GM08714 (cell line): ENCODE measurements at regions not wholly inside any gene's neighbourhood (a gene's known extent, or its start where the extent isn't known, plus 50 kb on each side); places are given as distances from the start of the nearest gene placed in this dataset.
"Not testable (repeated sequence)": the region's sequence is repeated elsewhere in the genome, so short reads cannot be mapped to it uniquely, and the experiment has no call there.

ENCODE experiments used
- H3K4me3 ChIP-seq: fragments of 200-500 bp; sonication (Bioruptor generic); 2 replicates; pipeline ENCODE4 v1.5.1; 2014; ENCODE audit warnings: mild to moderate bottlenecking, low read length, inconsistent platforms
- ZNF274 ChIP-seq: IDR thresholded peaks from 2 replicates; pipeline ENCODE4 v1.6.1; 2012; ENCODE audit warnings: mild to moderate bottlenecking, low read depth, low read length

- TF ChIP-seq ZNF274 = no peak
- no peak overlapping the region for H3K4me3 ChIP-seq
Measured at GRCh38 chr22:48071305-48071704, 1308.9 kb downstream of the TBC1D22A start.

- TF ChIP-seq ZNF274 = no peak
- no peak overlapping the region for H3K4me3 ChIP-seq
Measured at GRCh38 chr22:48070760-48071159, 1308.3 kb downstream of the TBC1D22A start.

- TF ChIP-seq ZNF274 = no peak
- H3K4me3 ChIP-seq = no peak overlapping the region
Measured at GRCh38 chr22:48070083-48070482, 1307.6 kb downstream of the TBC1D22A start.

GRCh38 chr22:48069256-48069655 is 1306.8 kb downstream of the TBC1D22A start:
- H3K4me3 ChIP-seq = no peak overlapping the region
- no peak for TF ChIP-seq ZNF274

- no peak for TF ChIP-seq ZNF274
- no peak overlapping the region for H3K4me3 ChIP-seq
Measured at GRCh38 chr22:48068323-48068885, 1306.0 kb downstream of the TBC1D22A start.

GRCh38 chr22:48065892-48066291 is 1303.4 kb downstream of the TBC1D22A start:
- no peak overlapping the region for H3K4me3 ChIP-seq
- no peak for TF ChIP-seq ZNF274

- TF ChIP-seq ZNF274 = no peak
- H3K4me3 ChIP-seq = no peak overlapping the region
Measured at GRCh38 chr22:48061726-48062125, 1299.3 kb downstream of the TBC1D22A start.

- H3K4me3 ChIP-seq = no peak overlapping the region
Measured at GRCh38 chr22:48060266-48060665, 1297.8 kb downstream of the TBC1D22A start.

GRCh38 chr22:48059521-48059920 is 1297.1 kb downstream of the TBC1D22A start:
- not testable (repeated sequence) for H3K4me3 ChIP-seq

More at GRCh38 chr22:48060266-48060665, 1297.8 kb downstream of the TBC1D22A start:
- TF ChIP-seq ZNF274 = no peak

GRCh38 chr22:48057116-48057835 is 1294.8 kb downstream of the TBC1D22A start:
- no peak for TF ChIP-seq ZNF274
- H3K4me3 ChIP-seq = no peak overlapping the region

- H3K4me3 ChIP-seq = no peak overlapping the region
Measured at GRCh38 chr22:48055827-48056226, 1293.4 kb downstream of the TBC1D22A start.

GRCh38 chr22:48055185-48055584 is 1292.7 kb downstream of the TBC1D22A start:
- no peak for TF ChIP-seq ZNF274
- H3K4me3 ChIP-seq = no peak overlapping the region

More at GRCh38 chr22:48055827-48056226, 1293.4 kb downstream of the TBC1D22A start:
- TF ChIP-seq ZNF274 = no peak

GRCh38 chr22:48054596-48054995 is 1292.1 kb downstream of the TBC1D22A start:
- no peak overlapping the region for H3K4me3 ChIP-seq
- TF ChIP-seq ZNF274 = no peak

- no peak overlapping the region for H3K4me3 ChIP-seq
- TF ChIP-seq ZNF274 = no peak
Measured at GRCh38 chr22:48053973-48054372, 1291.5 kb downstream of the TBC1D22A start.

GRCh38 chr22:48053486-48053885 is 1291.0 kb downstream of the TBC1D22A start:
- no peak overlapping the region for H3K4me3 ChIP-seq
- TF ChIP-seq ZNF274 = no peak

- TF ChIP-seq ZNF274 = no peak
- no peak overlapping the region for H3K4me3 ChIP-seq
Measured at GRCh38 chr22:48052621-48052890, 1290.1 kb downstream of the TBC1D22A start.
